ENCODE measurements at regions not wholly inside any gene's neighbourhood (a gene's known extent, or its start where the extent isn't known, plus 50 kb on each side); places are given as distances from the start of the nearest gene placed in this dataset.

DNA sequence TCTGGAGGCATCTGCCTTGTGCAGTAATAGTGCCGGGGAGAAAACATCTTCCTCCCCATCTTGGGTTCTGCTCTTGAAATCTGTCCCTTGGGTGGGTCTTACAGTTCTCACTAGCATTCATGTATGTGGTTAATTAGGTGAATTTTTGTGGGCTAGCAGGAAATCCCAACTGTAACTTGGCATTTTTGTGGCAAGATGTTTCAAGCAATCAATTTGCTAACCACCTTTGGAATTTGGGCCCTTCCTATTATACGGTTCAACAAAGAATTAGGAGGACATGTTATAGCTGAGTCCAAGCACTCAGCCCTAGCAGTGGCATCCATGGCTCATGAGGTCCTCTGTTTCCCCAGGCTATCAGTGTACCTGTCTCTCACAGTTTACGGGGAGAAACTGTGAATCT is 89.1 kb upstream of the MTNR1B start:
- peaks cover 0 to 6% (median 2%) of the 10 kb centered on the region in 4 donors for H3K36me3 ChIP-seq
- TF ChIP-seq EP300 (IDR thresholded peaks at IDR 0.05) = no peak
- TF ChIP-seq POLR2A (IDR thresholded peaks at IDR 0.05) = no peak
- TF ChIP-seq, protein P1, sequence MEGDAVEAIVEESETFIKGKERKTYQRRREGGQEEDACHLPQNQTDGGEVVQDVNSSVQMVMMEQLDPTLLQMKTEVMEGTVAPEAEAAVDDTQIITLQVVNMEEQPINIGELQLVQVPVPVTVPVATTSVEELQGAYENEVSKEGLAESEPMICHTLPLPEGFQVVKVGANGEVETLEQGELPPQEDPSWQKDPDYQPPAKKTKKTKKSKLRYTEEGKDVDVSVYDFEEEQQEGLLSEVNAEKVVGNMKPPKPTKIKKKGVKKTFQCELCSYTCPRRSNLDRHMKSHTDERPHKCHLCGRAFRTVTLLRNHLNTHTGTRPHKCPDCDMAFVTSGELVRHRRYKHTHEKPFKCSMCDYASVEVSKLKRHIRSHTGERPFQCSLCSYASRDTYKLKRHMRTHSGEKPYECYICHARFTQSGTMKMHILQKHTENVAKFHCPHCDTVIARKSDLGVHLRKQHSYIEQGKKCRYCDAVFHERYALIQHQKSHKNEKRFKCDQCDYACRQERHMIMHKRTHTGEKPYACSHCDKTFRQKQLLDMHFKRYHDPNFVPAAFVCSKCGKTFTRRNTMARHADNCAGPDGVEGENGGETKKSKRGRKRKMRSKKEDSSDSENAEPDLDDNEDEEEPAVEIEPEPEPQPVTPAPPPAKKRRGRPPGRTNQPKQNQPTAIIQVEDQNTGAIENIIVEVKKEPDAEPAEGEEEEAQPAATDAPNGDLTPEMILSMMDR (IDR thresholded peaks at IDR 0.05) = no peak
- no peak for TF ChIP-seq POLR2AphosphoS5 (IDR thresholded peaks at IDR 0.05)
- WGBS, 5 donors = 87 to 95% (median 91%) methylated on average over 3 of the region's 3 CpGs
- no peak overlapping the region for H3K27ac ChIP-seq
- H3K27me3 ChIP-seq = no peaks in the 10 kb centered on the region
- no peak overlapping the region for H3K4me3 ChIP-seq
- no peak for DNase-seq
- no peaks in the 10 kb centered on the region for H3K9me3 ChIP-seq
- intact Hi-C loops (cut with DNase I; ENCODE audit: low total_unique reads) = no loop called here
- H3K4me1 ChIP-seq = no peaks in the 10 kb centered on the region

DNA sequence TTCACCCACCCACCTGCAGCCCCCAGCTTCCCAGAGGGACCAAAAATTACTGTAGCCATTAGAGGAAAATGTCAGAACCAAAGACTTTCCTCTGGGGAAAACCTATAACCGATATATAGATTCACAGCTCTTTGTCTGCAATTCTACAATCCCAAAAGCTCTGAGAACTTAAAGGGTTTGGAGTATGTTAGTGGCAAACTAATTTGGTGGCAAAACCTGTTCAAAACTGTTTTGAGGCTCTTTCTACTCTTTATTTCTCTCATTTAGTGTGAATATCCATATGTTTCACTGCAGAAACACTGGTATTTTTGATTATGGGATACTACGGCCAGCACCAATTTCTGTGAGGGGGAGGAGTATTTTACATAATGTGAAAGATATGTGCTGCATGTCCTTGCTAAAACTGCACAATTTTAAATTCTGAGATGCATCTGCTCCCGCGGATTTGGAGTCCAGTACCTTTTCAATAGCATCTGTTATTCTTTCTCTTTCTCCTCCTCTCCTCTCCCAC is 87.5 kb upstream of the MTNR1B start:
- Histone ChIP-seq H3K4me1 (peaks cover 0 to 3% (median 0%) of the 10 kb centered on the region in 4 donors), H3K9me3 (no peaks in the 10 kb centered on the region), H3K27me3 (no peaks in the 10 kb centered on the region), H3K27ac (no peak overlapping the region), H3K4me3 (no peak overlapping the region), H3K36me3 (peaks cover 0 to 6% (median 2%) of the 10 kb centered on the region in 4 donors)
- 83 to 93% (median 90%) methylated on average over 4 of the region's 4 CpGs for WGBS, 5 donors
- intact Hi-C loops (cut with DNase I; ENCODE audit: low total_unique reads) = no loop called here
- TF ChIP-seq POLR2A (IDR thresholded peaks at IDR 0.05) (no peak), EP300 (IDR thresholded peaks at IDR 0.05) (no peak), POLR2AphosphoS5 (IDR thresholded peaks at IDR 0.05) (no peak)
- TF ChIP-seq, protein P1 (IDR thresholded peaks at IDR 0.05) = no peak
- DNase-seq = no peak

DNA sequence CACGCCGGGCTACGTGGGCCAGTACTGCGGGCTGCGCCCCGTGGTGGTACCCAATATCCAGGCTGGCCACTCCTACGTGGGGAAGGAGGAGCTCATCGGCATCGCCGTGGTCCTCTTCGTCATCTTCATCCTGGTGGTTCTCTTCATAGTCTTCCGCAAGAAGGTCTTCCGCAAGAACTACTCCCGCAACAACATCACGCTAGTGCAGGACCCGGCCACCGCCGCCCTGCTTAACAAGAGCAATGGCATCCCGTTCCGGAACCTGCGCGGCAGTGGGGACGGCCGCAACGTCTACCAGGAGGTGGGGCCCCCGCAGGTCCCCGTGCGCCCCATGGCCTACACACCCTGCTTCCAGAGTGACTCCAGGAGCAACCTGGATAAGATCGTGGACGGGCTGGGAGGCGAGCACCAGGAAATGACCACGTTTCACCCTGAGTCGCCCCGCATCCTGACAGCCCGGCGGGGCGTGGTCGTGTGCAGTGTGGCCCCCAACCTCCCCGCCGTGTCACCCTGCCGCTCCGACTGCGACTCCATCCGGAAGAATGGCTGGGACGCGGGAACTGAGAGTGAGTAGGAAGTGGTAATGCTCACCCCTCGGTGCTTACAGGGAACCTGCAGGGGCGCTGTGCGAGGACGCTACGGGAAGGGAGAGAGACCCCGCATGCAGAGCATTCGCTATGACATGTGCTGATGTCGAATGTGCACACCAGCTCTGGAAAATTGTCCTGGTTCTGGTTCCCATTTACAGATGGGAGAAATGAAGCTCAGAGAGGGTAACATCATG is 86.4 kb upstream of the MTNR1B start:
- Histone ChIP-seq H3K27me3 (no peaks in the 10 kb centered on the region), H3K4me3 (no peak overlapping the region), H3K4me1 (peaks cover 0 to 3% (median 0%) of the 10 kb centered on the region in 4 donors), H3K27ac (no peak overlapping the region), H3K9me3 (no peaks in the 10 kb centered on the region), H3K36me3 (peaks cover 0 to 6% (median 2%) of the 10 kb centered on the region in 4 donors)
- TF ChIP-seq, protein P1 (IDR thresholded peaks at IDR 0.05) = no peak
- TF ChIP-seq POLR2AphosphoS5 (IDR thresholded peaks at IDR 0.05) (no peak), POLR2A (IDR thresholded peaks at IDR 0.05) (no peak), EP300 (IDR thresholded peaks at IDR 0.05) (no peak)
- DNase-seq = no peak
- intact Hi-C loops (cut with DNase I; ENCODE audit: low total_unique reads) = no loop called here
- 89 to 95% (median 95%) methylated on average over 35 to 54 of the region's 54 CpGs for WGBS, 5 donors

DNA sequence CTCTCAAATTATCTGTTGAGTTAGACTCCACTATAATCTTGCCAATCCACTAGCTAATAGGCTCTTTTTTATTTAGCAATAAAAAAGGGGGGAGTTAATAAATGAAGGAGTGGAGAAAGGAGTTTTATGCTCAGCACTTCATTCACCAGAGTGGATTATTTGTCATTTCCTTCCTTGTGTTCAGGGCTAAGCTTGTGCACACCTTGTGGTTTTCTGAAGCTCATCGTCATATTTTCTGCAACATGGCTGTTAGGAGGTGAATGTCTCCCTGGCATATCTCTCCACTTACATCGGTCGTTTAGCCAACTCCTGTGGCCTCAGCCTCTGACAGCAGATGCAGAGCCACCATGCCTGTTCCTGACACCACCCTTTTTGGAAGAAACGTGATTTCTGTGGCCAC is 83.9 kb upstream of the MTNR1B start:
- Histone ChIP-seq H3K36me3 (peaks cover 0 to 10% (median 2%) of the 10 kb centered on the region in 4 donors), H3K4me3 (no peak overlapping the region), H3K27ac (no peak overlapping the region), H3K27me3 (no peaks in the 10 kb centered on the region), H3K4me1 (peaks cover 0 to 3% (median 0%) of the 10 kb centered on the region in 4 donors), H3K9me3 (no peaks in the 10 kb centered on the region)
- intact Hi-C loops (cut with DNase I; ENCODE audit: low total_unique reads) = no loop called here
- no peak for DNase-seq
- 66 to 79% (median 71%) methylated on average over 4 of the region's 4 CpGs for WGBS, 5 donors
- TF ChIP-seq POLR2A (IDR thresholded peaks at IDR 0.05) (no peak), POLR2AphosphoS5 (IDR thresholded peaks at IDR 0.05) (no peak), EP300 (IDR thresholded peaks at IDR 0.05) (no peak)
- TF ChIP-seq, protein P1 (IDR thresholded peaks at IDR 0.05) = no peak

Measured in stomach (tissue), 8 donors.